Lower lobe of right lung (tissue), 2 donors: ENCODE measurements at regions not wholly inside any gene's neighbourhood (a gene's known extent, or its start where the extent isn't known, plus 50 kb on each side); places are given as distances from the start of the nearest gene placed in this dataset.
A peak's percentile ranks its signal among the peaks of the same experiment; 100 is the strongest.

ENCODE experiments used
- ATAC-seq, 2 donors: fragments of 200-7000 bp; cut with Tn5 transposase; one replicate each; pipeline ENCODE4 v1.9.1; 2020 to 2022; ENCODE audit warnings: mild to moderate bottlenecking in 2 of 2, moderate library complexity in 2 of 2
- DNase-seq: peaks from one replicate; pipeline ENCODE4 v3.0.0-alpha.2; 2020
- H3K27ac ChIP-seq: fragments of 200-600 bp; one replicate; pipeline ENCODE4 v1.8.0; 2022
- H3K27me3 ChIP-seq: fragments of 200-600 bp; one replicate; pipeline ENCODE4 v1.8.0; 2022; ENCODE audit warnings: low read depth
- H3K36me3 ChIP-seq: fragments of 200-600 bp; one replicate; pipeline ENCODE4 v1.8.0; 2022; ENCODE audit warnings: mild to moderate bottlenecking
- H3K4me1 ChIP-seq: fragments of 200-600 bp; one replicate; pipeline ENCODE4 v1.8.0; 2022
- H3K4me3 ChIP-seq: fragments of 200-600 bp; one replicate; pipeline ENCODE4 v1.8.0; 2022; ENCODE audit warnings: mild to moderate bottlenecking
- H3K9me3 ChIP-seq: fragments of 200-600 bp; one replicate; pipeline ENCODE4 v1.8.0; 2022
- intact Hi-C: fragments of 100-400 bp; cut with DNase I; formaldehyde crosslinking; loops from one replicate; pipeline ENCODE4 v1.11.0; 2022
- TF ChIP-seq, protein P1 (sequence below): fragments of 200-600 bp; IDR thresholded peaks from one replicate; pipeline ENCODE4 v1.8.0; 2022; ENCODE audit warnings: antibody characterized with exemption, mild to moderate bottlenecking
- donor health status: DM: no; HTN: yes; CAD: no; lungs with severe emphysema.

GRCh38 chr12:59871779-59872178 lies 275.9 kb downstream of the SLC16A7 start:
- Histone ChIP-seq H3K9me3 (no peaks in the 10 kb centered on the region), H3K4me3 (no peak overlapping the region), H3K27ac (no peak overlapping the region), H3K36me3 (no peaks in the 10 kb centered on the region), H3K4me1 (no peaks in the 10 kb centered on the region), H3K27me3 (no peaks in the 10 kb centered on the region)
- intact Hi-C loops = no loop called here
- DNase-seq (no peak), ATAC-seq (peak in 1 of 2 donors; percentile 51)
- TF ChIP-seq, protein P1, sequence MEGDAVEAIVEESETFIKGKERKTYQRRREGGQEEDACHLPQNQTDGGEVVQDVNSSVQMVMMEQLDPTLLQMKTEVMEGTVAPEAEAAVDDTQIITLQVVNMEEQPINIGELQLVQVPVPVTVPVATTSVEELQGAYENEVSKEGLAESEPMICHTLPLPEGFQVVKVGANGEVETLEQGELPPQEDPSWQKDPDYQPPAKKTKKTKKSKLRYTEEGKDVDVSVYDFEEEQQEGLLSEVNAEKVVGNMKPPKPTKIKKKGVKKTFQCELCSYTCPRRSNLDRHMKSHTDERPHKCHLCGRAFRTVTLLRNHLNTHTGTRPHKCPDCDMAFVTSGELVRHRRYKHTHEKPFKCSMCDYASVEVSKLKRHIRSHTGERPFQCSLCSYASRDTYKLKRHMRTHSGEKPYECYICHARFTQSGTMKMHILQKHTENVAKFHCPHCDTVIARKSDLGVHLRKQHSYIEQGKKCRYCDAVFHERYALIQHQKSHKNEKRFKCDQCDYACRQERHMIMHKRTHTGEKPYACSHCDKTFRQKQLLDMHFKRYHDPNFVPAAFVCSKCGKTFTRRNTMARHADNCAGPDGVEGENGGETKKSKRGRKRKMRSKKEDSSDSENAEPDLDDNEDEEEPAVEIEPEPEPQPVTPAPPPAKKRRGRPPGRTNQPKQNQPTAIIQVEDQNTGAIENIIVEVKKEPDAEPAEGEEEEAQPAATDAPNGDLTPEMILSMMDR = no peak

DNA sequence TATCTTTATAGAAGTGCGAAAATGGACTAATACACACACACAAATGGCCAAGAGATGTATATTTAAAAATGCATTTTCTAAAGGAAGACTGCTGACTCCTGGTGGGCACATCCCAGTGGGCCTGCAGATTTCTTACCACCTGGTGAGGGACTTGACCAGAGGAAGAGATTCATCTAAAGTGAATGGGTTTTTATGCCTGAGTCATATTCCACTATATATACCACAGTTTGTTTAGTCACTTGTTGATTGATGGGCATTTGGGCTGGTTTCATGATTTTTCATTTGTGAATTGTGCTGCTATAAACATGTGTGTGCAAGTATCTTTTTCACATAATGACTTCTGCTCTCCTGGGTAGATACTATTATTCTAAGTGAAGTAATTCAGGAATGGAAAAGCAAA lies 277.3 kb downstream of the SLC16A7 start:
- ATAC-seq (no peak), DNase-seq (no peak)
- intact Hi-C loops = no loop called here
- TF ChIP-seq, protein P1 = no peak
- no peaks in the 10 kb centered on the region for H3K27me3 ChIP-seq
- H3K4me3 ChIP-seq = no peak overlapping the region
- no peak overlapping the region for H3K27ac ChIP-seq
- no peaks in the 10 kb centered on the region for H3K9me3 ChIP-seq
- no peaks in the 10 kb centered on the region for H3K36me3 ChIP-seq
- H3K4me1 ChIP-seq = no peaks in the 10 kb centered on the region

DNA sequence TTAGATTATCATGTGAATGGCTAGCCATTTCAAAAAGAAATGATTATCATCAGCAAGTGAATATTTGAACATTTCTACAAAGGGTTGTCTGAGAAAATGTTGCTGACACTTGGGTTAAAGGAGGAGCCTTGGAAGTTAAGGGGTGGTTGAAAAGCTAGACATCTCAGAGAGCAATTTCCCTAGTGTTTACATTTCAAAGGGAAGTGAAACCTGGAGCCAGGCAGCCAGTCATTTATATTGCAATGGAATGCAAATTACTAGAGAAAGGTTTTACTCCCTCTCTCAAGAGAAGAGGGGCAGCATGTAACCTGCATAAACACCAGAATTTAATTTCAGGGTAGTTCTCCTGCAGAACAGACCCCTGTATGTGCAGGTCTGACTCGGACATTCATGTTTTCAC lies 279.0 kb downstream of the SLC16A7 start:
- H3K9me3 ChIP-seq = no peaks in the 10 kb centered on the region
- no peaks in the 10 kb centered on the region for H3K27me3 ChIP-seq
- DNase-seq (no peak), ATAC-seq (no peak)
- no peaks in the 10 kb centered on the region for H3K36me3 ChIP-seq
- no peaks in the 10 kb centered on the region for H3K4me1 ChIP-seq
- intact Hi-C loops = no loop called here
- H3K4me3 ChIP-seq = no peak overlapping the region
- no peak overlapping the region for H3K27ac ChIP-seq
- TF ChIP-seq, protein P1 = no peak

- intact Hi-C loops = no loop called here
- Histone ChIP-seq H3K27me3 (no peaks in the 10 kb centered on the region), H3K27ac (no peak overlapping the region), H3K4me3 (no peak overlapping the region), H3K9me3 (no peaks in the 10 kb centered on the region), H3K4me1 (no peaks in the 10 kb centered on the region), H3K36me3 (no peaks in the 10 kb centered on the region)
- DNase-seq = no peak
- no peak for ATAC-seq
- TF ChIP-seq, protein P1 = no peak
Observed at GRCh38 chr12:59886131-59886733, 290.4 kb downstream of the SLC16A7 start.

DNA sequence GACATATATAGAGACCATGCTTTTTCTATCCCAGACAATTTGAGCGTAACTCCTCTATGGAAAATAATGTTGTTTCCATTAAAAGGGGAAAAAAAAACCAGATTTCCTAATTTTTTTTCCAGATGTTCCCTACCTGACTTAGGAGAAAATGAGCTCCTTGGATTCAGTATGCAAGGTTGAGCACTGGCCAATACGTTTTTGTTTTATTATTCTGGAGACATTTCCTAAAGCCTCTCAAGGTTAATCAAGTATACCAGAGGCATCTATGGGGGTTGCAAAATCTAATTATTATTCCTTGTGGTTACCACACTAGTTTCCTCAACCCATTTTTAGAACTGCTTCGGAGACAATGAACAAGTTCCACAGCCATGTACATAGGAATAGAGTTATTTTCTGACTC lies 291.3 kb downstream of the SLC16A7 start:
- TF ChIP-seq, protein P1 = no peak
- Histone ChIP-seq H3K4me1 (no peaks in the 10 kb centered on the region), H3K27me3 (no peaks in the 10 kb centered on the region), H3K36me3 (no peaks in the 10 kb centered on the region), H3K4me3 (no peak overlapping the region), H3K9me3 (no peaks in the 10 kb centered on the region), H3K27ac (no peak overlapping the region)
- intact Hi-C loops = no loop called here
- ATAC-seq = no peak
- DNase-seq = no peak
